Stimulated activated CD4-positive, alpha-beta T cell treated with anti-CD3 and anti-CD28 coated beads, Interleukin-12 subunit alpha, Interleukin-12 subunit beta, amount 100 ng/mL, for 24 hours (primary cell): ENCODE measurements at regions not wholly inside any gene's neighbourhood (a gene's known extent, or its start where the extent isn't known, plus 50 kb on each side); places are given as distances from the start of the nearest gene placed in this dataset.
"Not testable (repeated sequence)": the region's sequence is repeated elsewhere in the genome, so short reads cannot be mapped to it uniquely, and the experiment has no call there.

Experiments used
- DNase-seq, 2 experiments: peaks; one replicate each; pipeline ENCODE4 v3.0.0-alpha.2; 2020; ENCODE audit warnings: low read depth in 2 of 2

DNA sequence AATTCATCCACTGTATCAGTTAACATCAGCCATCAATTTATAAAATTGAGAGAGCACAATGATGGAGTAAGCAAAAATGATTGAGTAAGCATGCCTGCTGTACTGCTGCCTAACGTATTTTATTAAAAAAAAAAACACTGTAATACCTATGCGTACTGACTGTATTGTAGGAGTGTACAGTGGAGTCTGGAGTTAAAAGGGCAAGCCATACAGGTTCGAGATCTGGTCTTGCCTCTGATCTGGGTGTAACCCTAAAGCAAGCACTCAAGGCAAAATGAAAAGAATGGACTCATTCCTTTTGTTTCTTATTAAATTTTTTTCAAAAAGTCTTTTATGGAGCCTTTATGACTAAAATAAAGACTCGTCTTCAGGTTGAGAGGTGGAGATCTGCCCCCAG lies 894.2 kb upstream of the INTU start:
- DNase-seq: no peak

DNA sequence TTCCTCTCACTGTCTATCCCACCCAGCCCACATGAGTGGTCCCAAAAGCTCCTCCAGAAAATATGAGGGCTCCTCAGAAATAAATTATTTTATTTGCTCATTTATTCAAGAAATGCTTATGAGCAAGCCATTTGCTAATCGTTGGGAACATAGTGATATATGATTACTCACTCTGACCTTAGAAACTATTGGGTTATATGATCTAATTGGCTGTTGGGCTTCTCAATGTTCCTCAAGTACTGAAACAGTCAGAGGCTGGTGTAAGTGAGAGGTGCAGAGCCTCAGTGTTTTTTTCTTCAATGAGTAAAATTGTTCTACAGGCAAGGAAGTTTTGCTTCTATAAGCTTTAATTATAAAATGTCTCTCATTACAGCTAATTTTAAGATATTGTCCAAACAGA lies 893.8 kb upstream of the INTU start:
- DNase-seq: no peak

DNA sequence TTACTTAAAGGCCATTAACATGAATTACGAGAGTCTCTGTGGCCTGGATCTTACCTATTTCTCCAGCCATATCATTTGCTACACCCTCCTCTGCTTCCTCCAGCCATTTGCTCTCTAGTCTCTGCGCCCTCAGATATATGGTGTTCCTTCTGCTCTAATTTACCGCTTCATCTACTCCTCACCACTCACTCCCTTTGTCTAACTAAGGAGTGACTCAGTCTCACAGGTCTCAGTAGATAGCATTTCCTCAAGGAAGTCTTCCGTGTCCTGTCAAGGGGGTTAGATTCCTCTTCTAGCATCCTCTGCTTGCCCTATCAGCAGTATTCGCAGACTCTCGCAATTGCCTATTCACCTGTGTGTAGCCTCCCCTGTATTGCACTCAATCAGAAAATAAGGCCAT lies 892.1 kb upstream of the INTU start:
- no peak for DNase-seq

DNA sequence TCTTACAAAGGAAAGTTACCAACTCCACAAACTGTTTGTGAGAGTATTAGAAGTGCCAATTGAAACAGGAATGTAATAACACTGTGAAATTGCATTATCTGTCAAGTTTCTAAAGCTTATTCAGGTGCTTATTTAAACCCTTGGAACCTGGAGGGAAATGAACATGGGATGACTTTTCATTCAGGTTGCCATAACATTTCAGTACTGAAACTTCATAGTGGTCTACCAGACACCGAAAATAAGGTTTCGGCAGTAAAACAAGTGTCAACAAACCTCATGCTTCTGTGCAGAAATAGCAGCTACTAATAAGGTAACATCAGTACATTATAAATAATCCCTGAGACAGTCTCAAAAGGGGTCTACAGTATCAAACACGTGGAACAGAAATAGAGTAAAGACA lies 890.7 kb upstream of the INTU start:
- no peak for DNase-seq

DNA sequence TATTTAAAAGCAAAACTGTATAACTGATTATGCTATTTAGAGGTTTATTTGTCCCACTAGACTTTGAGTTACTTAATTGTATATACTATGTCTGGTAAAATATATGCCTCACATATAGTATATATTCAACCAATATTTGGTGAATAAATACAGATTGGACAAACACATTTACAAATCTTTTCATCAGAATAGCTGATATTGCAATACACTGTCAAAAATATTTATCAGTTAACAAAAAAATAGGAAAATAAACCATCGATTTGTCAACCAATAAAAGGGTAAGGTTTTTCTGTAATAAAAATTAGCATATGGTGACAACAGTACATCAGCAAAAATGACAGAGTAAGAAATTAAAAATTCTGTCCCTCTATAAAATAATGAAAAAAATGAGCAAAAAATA lies 889.9 kb upstream of the INTU start:
- no peak for DNase-seq

DNA sequence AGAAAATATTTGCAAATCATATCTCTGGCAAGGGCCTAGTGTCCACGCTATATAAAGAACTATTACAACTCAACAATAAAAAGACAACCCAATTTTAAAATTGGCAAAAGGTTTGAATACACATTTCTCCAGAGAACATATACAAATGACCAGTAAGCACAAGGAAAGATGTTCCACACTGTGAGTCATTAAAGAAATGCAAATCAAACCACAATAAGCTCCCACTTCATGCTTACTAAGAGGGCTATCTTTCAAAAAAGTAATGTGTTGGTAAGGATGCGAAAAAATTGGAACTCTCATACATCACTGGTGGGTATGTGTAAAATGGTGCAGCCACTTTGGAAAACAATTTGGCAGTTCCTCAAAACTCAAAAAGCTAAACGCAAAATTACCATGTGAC lies 884.0 kb upstream of the INTU start:
- no peak for DNase-seq

DNA sequence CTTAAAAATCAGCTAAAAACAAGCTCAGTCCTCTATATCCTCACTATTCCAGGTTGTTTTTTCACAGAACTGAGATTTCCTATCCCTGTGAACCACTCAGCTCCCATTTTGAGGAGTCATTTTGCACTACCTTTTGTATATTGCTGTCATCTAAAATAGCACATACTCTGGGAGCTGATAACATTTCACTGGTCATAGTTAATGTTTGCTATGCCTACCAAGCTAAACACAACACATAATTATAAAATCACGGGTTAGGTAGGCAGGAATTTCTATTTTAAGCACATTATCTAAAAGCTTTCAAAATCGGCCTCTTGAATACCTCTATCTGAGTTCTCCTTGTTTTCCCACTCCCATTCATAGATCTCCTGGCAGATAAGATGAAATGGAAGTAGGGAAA lies 882.0 kb upstream of the INTU start:
- no peak for DNase-seq

DNA sequence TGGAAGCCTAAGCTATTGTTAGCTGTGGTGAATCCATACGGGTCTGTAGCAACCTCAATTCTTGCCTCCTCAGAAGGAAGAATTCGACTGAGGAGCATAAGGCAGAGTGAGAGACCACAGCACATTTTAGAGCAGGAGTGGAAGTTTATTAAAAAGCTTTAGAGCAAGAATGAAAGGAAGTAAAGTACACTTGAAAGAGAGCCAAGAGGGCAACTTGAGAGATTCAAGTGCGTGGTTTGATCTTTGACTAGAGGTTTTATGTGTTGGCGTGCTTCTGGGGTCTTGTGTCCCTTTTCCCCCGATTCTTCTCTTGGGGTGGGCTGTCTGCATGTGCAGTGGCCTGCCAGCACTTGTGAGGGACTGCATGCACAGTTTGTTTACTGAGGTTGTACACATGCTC lies 880.6 kb upstream of the INTU start:
- no peak for DNase-seq

DNA sequence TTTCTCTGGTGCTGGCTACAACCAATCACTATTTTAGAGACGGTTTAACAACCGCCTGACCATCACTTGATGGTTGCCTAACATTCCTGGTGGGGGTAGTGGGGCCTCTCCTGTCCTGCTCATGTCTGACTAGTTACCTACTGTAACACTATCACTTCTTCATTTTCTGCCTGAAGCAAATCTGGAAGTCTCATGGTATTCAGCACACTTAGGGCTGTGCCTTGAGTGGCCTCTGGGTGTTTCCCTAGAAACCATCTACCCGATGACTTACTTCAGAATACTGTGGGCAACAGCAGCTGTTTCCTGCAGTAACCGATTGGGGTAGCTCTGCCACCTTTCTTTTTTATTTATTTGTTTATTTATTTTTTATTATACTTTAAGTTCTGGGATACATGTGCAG lies 880.1 kb upstream of the INTU start:
- no peak for DNase-seq

DNA sequence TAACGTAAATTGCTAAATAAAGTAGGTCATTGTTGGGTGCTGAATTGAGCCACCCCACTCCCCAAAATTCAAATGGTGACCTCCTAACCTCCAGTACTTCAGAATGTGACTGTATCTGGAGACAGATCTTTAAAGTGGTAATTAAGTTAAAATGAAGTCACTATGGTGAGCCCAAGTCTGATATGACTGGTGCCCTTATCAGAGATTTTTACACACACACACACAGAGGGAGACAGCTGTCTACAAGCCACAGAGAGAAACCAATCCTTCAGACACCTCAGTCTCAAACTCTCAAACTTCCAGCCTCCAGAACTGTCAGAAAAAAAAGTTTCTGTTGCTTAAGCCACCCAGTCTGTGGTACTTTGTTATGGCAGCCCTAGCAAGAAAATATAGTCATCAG lies 879.2 kb upstream of the INTU start:
- DNase-seq: no peak

DNA sequence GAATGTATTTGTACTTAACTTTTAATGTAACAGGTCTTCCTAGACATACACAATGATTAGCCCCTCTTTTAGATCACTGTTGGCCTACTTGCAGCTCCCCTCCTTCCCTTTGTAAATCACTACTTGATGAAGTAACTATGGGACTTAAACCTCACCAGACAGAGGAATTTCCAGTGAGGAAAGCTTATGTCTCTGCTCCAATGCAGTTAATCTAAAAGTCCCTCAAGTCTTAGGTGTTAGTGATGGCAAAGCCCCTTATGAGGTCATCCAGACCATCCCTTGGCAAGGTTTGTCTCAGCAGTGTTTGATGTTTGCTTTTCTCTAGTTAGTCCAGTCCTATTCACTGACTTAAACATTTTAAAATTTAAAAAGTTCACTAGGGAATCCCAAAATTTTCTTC lies 877.3 kb upstream of the INTU start:
- DNase-seq: no peak

DNA sequence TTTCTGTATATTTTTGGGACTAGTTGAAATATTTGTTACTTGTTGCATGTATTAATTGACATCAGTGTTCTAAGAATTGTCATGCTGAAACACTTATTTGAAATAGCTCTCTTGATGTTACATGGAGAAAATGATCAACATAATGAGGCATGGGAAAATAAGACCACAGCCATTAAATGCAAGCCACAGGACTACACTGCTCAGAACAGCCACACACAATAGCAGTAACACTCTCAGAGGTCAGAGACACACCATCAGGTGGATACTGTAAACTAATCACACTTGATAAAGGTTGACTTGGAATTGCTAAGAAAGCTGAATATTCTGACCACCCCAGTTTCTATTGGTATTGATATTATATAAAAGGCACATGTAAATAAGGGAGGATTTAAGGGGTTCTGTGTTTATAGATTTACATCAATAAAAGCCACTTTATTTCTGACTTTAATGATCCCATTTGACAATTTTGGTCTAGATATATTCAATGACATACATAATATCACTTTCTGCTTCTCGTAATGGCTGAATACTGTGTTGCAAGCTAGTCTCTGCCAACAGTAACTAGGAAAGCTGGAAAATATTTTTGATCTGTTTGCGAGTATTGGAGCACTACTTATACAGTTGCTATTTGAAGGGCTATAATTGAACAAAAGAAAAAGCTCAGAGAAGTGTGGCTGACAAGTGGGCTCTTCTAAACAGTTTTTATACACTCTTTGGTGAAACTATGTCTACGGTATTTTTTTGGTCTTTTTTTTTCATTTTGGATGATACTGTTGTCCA lies 876.5 kb upstream of the INTU start:
- no peak for DNase-seq

DNA sequence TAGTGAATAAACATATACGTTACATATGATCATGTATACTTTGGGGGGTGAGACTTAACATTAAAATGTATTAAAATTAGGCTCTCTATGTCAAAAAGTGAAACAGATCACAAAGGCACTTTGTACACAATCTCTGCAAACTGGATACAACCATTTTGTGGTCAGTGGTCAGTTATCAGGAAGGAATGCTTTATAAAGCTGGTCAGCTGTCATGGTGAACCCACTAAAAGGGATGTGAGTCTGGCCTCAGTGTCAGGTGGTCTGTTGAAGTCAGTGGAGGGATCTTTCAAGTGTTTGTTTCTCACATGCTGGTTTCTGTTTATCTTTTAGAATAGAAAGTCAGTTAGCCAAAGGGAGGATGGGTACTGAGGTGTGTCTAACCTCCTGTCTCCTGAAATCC lies 875.5 kb upstream of the INTU start:
- no peak for DNase-seq

DNA sequence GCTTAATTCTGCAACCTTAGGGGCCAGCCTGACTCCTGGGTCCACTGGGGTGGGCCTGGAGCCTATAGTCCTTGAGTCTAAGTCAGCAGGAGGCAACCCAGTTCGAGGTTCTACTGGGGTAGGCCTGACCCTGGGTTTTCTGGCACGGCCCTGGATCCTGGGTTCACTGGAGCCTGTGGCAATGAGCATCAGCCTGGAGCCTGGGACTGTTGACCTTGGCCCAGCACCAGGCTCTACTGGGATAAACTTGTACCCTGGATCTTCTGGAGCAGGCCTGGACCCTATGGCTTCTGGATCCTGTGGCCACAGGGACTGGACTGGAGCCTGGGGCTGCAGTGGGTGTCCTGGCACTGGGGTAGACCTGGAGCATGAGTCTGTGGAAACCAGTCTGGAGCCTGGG lies 874.3 kb upstream of the INTU start:
- no peak for DNase-seq

DNA sequence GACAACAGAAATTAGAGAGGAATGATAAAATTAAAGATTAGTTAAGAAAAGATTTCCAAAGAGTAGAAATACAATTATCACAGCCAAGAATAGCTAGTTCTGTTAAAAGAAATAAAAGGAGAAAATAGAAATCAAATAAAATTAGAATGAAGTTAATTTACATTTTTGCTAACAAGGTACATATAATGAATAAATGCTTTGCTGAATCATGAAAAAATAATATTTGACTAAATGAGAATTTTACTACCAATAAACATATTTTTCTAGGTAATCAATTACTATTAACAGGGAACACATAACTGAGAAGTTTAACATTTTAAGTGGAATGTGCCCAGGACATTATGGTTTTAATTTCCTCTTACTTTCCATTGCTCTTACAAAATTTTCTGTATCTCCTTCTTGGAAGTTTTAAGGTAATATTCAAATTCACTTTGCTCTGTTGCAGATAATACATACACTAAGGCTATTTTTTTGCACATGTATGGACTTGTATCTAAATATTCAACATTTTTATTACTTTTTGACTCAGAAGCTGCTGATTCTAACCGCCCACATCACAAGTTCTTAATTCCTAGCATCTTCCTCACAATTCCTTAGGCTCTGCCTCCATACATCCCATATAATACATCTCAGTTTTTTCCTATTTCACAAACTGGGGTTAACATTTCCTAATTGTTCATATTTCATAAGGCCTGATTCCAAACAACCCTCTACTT lies 870.7 kb upstream of the INTU start:
- no peak for DNase-seq

DNA sequence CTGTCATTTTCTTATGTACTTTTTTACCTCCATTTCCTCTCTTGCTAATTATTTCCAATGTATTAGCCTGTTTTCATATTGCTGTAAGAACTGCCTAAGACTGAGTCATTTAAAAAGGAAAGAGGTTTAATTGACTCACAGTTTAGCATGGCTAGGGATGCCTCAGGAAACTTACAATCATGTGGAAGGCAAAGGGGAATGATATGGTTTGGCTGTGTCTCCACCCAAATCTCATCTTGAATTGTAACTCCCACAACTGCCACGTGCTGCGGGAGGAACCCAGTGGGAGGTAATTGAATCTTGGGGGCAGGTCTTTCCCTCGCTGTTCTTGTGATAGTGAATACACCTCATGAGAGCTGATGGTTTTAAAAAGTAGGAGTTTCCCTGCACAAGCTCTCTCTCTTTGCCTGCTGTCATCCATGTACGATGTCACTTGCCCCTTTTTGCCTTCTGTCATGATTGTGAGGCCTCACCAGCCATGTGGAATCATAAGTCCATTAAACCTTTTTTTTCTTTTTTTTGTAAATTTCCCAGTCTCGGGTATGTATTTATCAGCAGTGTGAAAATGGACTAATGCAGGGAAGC lies 870.0 kb upstream of the INTU start:
- DNase-seq: no peak

DNA sequence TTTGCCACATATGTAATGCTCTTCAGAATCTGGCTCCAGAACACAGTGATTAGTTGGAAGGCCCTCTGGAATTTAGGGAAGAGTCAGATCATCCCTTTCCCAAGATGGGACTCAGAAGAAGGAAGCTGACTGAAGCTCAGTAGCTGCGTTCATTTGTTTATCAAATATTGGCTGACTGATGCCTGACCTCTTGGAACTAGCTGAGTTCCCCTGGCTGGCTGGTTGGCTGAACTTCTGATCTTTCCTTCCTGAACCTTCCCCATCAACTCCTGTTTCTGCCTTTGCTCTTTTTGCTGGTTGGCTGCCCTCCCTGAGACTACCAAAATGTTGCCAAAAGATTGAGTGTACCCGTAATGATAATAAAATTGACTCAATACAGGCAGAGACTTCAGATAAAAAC lies 866.5 kb upstream of the INTU start:
- no peak for DNase-seq

DNA sequence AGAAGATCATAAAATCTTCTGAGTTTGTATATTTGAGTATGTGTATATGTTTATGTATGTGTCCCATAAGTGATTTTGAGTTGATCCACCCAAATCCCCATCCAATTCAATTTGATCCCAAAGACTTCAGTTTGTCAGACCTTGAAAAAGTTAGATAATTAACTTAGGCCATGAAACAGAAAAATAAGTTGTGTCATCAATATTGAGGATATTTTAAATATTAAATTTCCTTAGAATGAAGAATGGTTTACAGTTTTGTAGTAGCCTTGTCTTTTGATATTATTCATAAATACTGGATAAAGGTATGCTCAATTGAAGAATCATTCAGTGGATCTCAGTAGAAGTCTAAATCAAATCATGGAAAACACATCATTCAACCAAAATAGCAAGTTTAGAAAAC lies 864.4 kb upstream of the INTU start:
- DNase-seq: no peak

DNA sequence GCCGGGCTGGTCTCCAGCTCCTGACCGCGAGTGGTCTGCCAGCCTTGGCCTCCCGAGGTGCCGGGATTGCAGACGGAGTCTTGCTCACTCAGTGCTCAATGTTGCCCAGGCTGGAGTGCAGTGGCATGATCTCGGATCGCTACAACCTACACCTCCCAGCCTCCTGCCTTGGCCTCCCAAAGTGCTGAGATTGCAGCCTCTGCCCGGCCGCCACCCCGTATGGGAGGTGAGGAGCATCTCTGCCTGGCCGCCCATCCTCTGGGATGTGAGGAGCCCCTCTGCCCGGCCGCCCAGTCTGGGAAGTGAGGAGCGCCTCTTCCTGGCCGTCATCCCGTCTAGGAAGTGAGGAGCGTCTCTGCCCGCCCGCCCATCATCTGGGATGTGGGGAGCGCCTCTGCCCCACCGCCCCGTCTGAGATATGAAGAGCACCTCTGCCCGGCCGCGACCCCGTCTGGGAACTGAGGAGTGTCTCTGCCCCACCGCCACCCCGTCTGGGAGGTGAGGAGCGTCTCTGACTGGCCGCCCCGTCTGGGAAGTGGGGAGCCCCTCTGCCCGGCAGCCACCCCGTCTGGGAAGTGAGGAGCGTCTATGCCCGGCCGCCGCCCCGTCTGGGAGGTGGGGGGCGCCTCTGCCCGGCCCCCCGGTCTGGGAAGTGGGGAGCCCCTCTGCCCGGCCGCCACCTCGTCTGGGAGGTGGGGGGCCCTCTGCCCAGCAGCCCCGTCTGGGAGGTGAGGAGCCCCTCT lies 861.8 kb upstream of the INTU start:
- not testable (repeated sequence) for DNase-seq

DNA sequence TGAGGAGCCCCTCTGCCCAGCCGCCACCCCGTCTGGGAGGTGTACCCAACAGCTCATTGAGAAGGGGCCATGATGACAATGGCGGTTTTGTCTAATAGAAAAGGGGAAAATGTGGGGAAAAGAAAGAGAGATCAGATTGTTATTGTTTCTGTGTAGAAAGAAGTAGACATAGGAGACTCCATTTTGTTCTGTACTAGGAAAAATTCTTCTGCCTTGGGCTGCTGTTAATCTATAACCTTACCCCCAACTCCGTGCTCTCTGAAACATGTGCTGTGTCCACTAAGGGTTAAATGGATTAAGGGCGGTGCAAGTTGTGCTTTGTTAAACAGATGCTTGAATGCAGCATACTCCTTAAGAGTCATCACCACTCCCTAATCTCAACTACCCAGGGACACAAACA lies 861.1 kb upstream of the INTU start:
- not testable (repeated sequence) for DNase-seq

DNA sequence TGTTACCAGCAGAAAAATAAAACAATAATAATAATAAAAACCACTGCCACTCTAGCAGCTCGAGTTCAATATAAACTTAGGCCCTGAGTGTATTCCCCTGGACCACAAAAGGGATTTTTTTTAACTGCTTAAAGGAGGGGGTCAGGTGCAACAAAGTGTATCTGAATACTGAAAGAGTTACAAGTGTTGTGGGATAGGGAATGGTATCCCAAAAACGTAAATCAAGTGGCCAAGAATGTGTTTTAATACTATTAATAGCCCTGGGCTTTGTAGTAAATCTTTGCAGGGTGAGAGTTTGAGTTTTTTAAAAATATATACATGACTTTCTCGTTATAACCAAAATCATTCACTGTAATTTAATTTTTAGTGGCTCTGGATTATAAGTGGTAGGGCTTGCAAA lies 860.1 kb upstream of the INTU start:
- DNase-seq: no peak

DNA sequence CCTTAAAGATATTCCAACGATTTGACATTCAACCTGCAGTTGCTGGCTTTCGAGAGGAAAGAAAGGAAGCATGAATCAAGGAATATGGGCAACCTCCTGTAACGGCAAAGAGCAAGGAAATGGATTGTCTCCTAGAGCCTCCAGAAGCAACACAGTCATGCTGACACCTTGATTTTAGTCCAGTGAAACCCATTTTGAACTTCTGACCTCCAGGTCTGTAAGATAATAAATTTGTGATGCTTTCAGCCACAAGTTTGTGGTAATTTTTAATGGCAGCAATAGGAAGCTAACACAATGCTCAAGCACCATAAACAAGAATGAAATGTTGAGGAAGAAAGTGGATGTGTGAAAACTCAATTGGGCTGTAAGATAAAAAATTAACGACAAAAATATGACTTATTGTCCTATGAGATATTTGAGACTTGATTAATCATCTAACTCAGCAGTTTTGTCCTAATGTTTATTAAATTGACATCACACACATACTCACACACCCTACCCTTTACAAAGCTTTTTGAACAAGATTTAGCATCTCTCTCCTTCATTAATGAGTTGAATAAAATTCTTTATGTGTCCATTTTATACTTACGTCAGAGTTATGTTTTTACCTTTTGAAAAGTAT lies 857.2 kb upstream of the INTU start:
- DNase-seq: no peak
